ENCODE measurements at regions not wholly inside any gene's neighbourhood (a gene's known extent, or its start where the extent isn't known, plus 50 kb on each side); places are given as distances from the start of the nearest gene placed in this dataset.

DNA sequence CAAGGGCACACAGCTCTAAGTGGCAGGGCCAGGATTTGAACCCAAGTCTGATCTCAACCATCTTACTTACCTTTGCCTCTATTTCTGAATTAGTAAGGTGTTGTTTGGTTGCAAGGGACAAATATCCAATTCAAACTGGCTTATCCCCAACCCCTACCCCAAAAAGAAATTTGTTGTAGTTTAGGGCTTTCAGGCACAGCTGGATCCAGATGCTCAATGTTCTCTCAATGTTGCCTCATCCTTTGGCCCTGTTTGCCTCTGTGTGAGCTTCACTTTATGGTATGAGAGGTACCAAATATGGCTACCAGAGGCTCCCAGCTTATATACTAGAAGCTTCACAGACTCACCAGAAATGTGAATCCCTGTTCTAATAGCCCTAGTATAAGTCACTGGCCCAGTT lies 499.9 kb downstream of the SHQ1 start:
- H3K4me2 ChIP-seq (ENCODE audit: low read depth, low read length, poor library complexity, severe bottlenecking) = no peak overlapping the region
- no peaks in the 10 kb centered on the region for H3K9me3 ChIP-seq (ENCODE audit: low read length)
- H3K27ac ChIP-seq (ENCODE audit: low read length) = no peak overlapping the region
- no peak overlapping the region for H3K9ac ChIP-seq (ENCODE audit: low read length)
- H4K20me1 ChIP-seq (ENCODE audit: insufficient read depth, low read depth, low read length) = no peaks in the 10 kb centered on the region
- no peaks in the 10 kb centered on the region for H3K79me2 ChIP-seq (ENCODE audit: low read length)
- no peak overlapping the region for H3K4me3 ChIP-seq (ENCODE audit: low read length)
- H3K4me1 ChIP-seq (ENCODE audit: low read length) = no peaks in the 10 kb centered on the region
- no peaks in the 10 kb centered on the region for H3K36me3 ChIP-seq (ENCODE audit: insufficient read depth, low read length)
- DNase-seq = no peak
- no peaks in the 10 kb centered on the region for H3K27me3 ChIP-seq (ENCODE audit: low read length)
- no peak overlapping the region for H2AFZ ChIP-seq (ENCODE audit: low read length)
- no peaks in the 10 kb centered on the region for H3K9me2 ChIP-seq (replicated peaks; ENCODE audit: insufficient read depth, low read length)

DNA sequence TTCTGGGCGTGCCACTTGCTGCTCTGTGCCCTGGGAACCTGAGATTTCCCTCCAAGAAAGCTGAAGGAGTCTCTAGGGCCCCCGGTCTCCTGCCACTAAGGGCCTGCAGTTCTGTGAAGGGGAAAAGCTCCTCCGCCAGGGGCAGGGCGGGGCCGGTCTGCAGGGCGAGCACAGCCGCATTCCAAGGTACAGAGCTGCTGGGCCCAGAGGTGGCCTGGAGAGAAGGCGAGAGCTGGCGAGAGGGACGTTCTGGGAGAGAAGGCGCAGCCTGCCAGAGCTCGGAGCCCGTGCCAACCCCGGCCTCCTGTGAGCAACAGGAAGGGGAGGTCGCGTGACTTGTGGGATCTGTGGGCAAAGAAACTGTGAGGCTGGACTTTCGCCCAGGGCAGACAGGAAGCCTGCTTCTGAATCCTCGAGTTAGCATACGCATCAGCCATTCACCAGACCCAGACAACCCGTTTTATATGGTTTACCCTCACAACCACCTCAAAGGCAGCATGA lies 500.4 kb downstream of the SHQ1 start:
- H3K79me2 ChIP-seq (ENCODE audit: low read length) = no peaks in the 10 kb centered on the region
- H4K20me1 ChIP-seq (ENCODE audit: insufficient read depth, low read depth, low read length) = no peaks in the 10 kb centered on the region
- H3K9me2 ChIP-seq (replicated peaks; ENCODE audit: insufficient read depth, low read length) = no peaks in the 10 kb centered on the region
- no peak overlapping the region for H3K27ac ChIP-seq (ENCODE audit: low read length)
- H3K4me2 ChIP-seq (ENCODE audit: low read depth, low read length, poor library complexity, severe bottlenecking) = no peak overlapping the region
- H3K9me3 ChIP-seq (ENCODE audit: low read length) = no peaks in the 10 kb centered on the region
- H3K36me3 ChIP-seq (ENCODE audit: insufficient read depth, low read length) = no peaks in the 10 kb centered on the region
- no peak overlapping the region for H2AFZ ChIP-seq (ENCODE audit: low read length)
- H3K9ac ChIP-seq (ENCODE audit: low read length) = no peak overlapping the region
- no peak overlapping the region for H3K4me3 ChIP-seq (ENCODE audit: low read length)
- DNase-seq = no peak
- H3K4me1 ChIP-seq (ENCODE audit: low read length) = no peaks in the 10 kb centered on the region
- H3K27me3 ChIP-seq (ENCODE audit: low read length) = no peaks in the 10 kb centered on the region

- Histone ChIP-seq H3K9me3 (ENCODE audit: low read length) (no peaks in the 10 kb centered on the region), H2AFZ (ENCODE audit: low read length) (no peak overlapping the region), H3K4me3 (ENCODE audit: low read length) (no peak overlapping the region), H3K9me2 (replicated peaks; ENCODE audit: insufficient read depth, low read length) (no peaks in the 10 kb centered on the region), H3K27me3 (ENCODE audit: low read length) (no peaks in the 10 kb centered on the region), H4K20me1 (ENCODE audit: insufficient read depth, low read depth, low read length) (no peaks in the 10 kb centered on the region), H3K27ac (ENCODE audit: low read length) (no peak overlapping the region), H3K36me3 (ENCODE audit: insufficient read depth, low read length) (no peaks in the 10 kb centered on the region), H3K4me1 (ENCODE audit: low read length) (no peaks in the 10 kb centered on the region), H3K4me2 (ENCODE audit: low read depth, low read length, poor library complexity, severe bottlenecking) (no peak overlapping the region), H3K79me2 (ENCODE audit: low read length) (no peaks in the 10 kb centered on the region), H3K9ac (ENCODE audit: low read length) (no peak overlapping the region)
- DNase-seq = no peak
Observed at GRCh38 chr3:72346526-72346926, 501.7 kb downstream of the SHQ1 start.

GRCh38 chr3:72345980-72346379 lies 502.3 kb downstream of the SHQ1 start:
- H3K27ac ChIP-seq (ENCODE audit: low read length) = no peak overlapping the region
- no peak overlapping the region for H2AFZ ChIP-seq (ENCODE audit: low read length)
- DNase-seq = no peak
- H3K4me2 ChIP-seq (ENCODE audit: low read depth, low read length, poor library complexity, severe bottlenecking) = no peak overlapping the region
- H3K4me3 ChIP-seq (ENCODE audit: low read length) = no peak overlapping the region
- no peaks in the 10 kb centered on the region for H3K9me2 ChIP-seq (replicated peaks; ENCODE audit: insufficient read depth, low read length)
- H3K9ac ChIP-seq (ENCODE audit: low read length) = no peak overlapping the region
- H3K79me2 ChIP-seq (ENCODE audit: low read length) = no peaks in the 10 kb centered on the region
- H3K4me1 ChIP-seq (ENCODE audit: low read length) = no peaks in the 10 kb centered on the region
- no peaks in the 10 kb centered on the region for H3K36me3 ChIP-seq (ENCODE audit: insufficient read depth, low read length)
- H4K20me1 ChIP-seq (ENCODE audit: insufficient read depth, low read depth, low read length) = no peaks in the 10 kb centered on the region
- H3K9me3 ChIP-seq (ENCODE audit: low read length) = no peaks in the 10 kb centered on the region
- H3K27me3 ChIP-seq (ENCODE audit: low read length) = no peaks in the 10 kb centered on the region

DNA sequence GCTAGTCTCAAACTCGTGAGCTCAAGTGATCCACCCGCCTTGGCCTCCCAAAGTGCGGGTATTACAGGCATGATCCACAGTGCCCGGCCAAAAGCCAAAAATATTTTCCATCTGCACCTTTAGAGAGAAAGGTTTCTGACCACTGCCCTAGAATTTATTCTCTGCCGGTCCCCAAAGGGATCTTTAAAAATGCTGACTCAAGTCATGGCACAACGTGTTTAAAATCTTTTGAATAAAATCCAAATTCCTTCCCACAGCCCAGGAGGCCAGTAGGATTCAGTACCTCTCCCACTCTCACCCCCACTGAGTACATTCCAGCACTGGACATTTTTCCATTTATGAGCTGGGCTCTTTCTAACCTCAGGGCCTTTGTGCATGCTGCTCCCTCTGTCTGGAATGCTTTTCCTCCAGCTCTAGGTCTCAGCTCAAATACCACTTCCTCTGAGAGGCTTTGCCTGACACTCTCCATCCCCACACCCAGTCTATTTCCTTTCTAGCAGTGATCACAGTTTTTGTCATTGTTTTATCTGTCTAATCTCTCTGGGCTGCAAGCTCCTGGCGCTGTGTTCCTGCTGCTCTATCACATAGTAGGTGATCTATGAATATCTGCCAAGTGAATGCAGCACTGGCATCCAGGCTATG lies 502.9 kb downstream of the SHQ1 start:
- no peak overlapping the region for H3K4me3 ChIP-seq (ENCODE audit: low read length)
- H3K9me2 ChIP-seq (replicated peaks; ENCODE audit: insufficient read depth, low read length) = no peaks in the 10 kb centered on the region
- no peak overlapping the region for H2AFZ ChIP-seq (ENCODE audit: low read length)
- H3K79me2 ChIP-seq (ENCODE audit: low read length) = no peaks in the 10 kb centered on the region
- H4K20me1 ChIP-seq (ENCODE audit: insufficient read depth, low read depth, low read length) = no peaks in the 10 kb centered on the region
- H3K27me3 ChIP-seq (ENCODE audit: low read length) = no peaks in the 10 kb centered on the region
- no peak overlapping the region for H3K27ac ChIP-seq (ENCODE audit: low read length)
- H3K4me1 ChIP-seq (ENCODE audit: low read length) = no peaks in the 10 kb centered on the region
- H3K4me2 ChIP-seq (ENCODE audit: low read depth, low read length, poor library complexity, severe bottlenecking) = no peak overlapping the region
- H3K36me3 ChIP-seq (ENCODE audit: insufficient read depth, low read length) = no peaks in the 10 kb centered on the region
- no peaks in the 10 kb centered on the region for H3K9me3 ChIP-seq (ENCODE audit: low read length)
- DNase-seq = no peak
- H3K9ac ChIP-seq (ENCODE audit: low read length) = no peak overlapping the region

- no peaks in the 10 kb centered on the region for H4K20me1 ChIP-seq (ENCODE audit: insufficient read depth, low read depth, low read length)
- H3K9me3 ChIP-seq (ENCODE audit: low read length) = no peaks in the 10 kb centered on the region
- H3K4me3 ChIP-seq (ENCODE audit: low read length) = no peak overlapping the region
- no peaks in the 10 kb centered on the region for H3K79me2 ChIP-seq (ENCODE audit: low read length)
- H3K36me3 ChIP-seq (ENCODE audit: insufficient read depth, low read length) = no peaks in the 10 kb centered on the region
- no peak overlapping the region for H3K9ac ChIP-seq (ENCODE audit: low read length)
- H3K4me1 ChIP-seq (ENCODE audit: low read length) = no peaks in the 10 kb centered on the region
- no peak overlapping the region for H2AFZ ChIP-seq (ENCODE audit: low read length)
- H3K9me2 ChIP-seq (replicated peaks; ENCODE audit: insufficient read depth, low read length) = no peaks in the 10 kb centered on the region
- DNase-seq = no peak
- no peak overlapping the region for H3K4me2 ChIP-seq (ENCODE audit: low read depth, low read length, poor library complexity, severe bottlenecking)
- no peaks in the 10 kb centered on the region for H3K27me3 ChIP-seq (ENCODE audit: low read length)
- H3K27ac ChIP-seq (ENCODE audit: low read length) = no peak overlapping the region
Observed at GRCh38 chr3:72344647-72345046, 503.6 kb downstream of the SHQ1 start.

- Histone ChIP-seq H3K27me3 (ENCODE audit: low read length) (no peaks in the 10 kb centered on the region), H3K4me3 (ENCODE audit: low read length) (no peak overlapping the region), H4K20me1 (ENCODE audit: insufficient read depth, low read depth, low read length) (no peaks in the 10 kb centered on the region), H3K9me2 (replicated peaks; ENCODE audit: insufficient read depth, low read length) (no peaks in the 10 kb centered on the region), H3K9me3 (ENCODE audit: low read length) (no peaks in the 10 kb centered on the region), H3K9ac (ENCODE audit: low read length) (no peak overlapping the region), H3K27ac (ENCODE audit: low read length) (no peak overlapping the region), H3K4me1 (ENCODE audit: low read length) (no peaks in the 10 kb centered on the region), H3K79me2 (ENCODE audit: low read length) (no peaks in the 10 kb centered on the region), H3K4me2 (ENCODE audit: low read depth, low read length, poor library complexity, severe bottlenecking) (no peak overlapping the region), H2AFZ (ENCODE audit: low read length) (no peak overlapping the region), H3K36me3 (ENCODE audit: insufficient read depth, low read length) (no peaks in the 10 kb centered on the region)
- DNase-seq = no peak
Observed at GRCh38 chr3:72344236-72344635, 504.0 kb downstream of the SHQ1 start.

DNA sequence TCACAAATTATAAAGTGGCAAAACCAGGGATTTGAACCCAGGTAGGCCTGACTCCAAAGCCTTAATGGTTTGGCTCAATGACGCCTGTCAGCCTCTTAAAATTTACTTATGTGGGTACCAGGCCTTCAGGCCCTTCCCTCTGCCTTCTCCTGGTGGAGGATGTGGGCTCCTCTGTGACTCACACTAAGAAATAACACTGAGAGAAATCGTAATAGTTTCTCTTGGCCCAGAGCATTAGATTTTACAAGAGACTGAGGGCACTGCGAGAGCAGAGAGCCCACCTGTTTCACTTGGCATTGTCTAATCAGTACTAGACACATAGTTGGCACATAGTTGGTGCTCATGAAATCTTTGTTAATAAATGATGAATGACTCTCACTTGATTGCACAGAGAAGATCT lies 505.2 kb downstream of the SHQ1 start:
- H3K4me1 ChIP-seq (ENCODE audit: low read length) = no peaks in the 10 kb centered on the region

More for the DNA sequence above, 505.2 kb downstream of the SHQ1 start:
- no peak overlapping the region for H2AFZ ChIP-seq (ENCODE audit: low read length)
- DNase-seq = no peak
- H4K20me1 ChIP-seq (ENCODE audit: insufficient read depth, low read depth, low read length) = no peaks in the 10 kb centered on the region
- H3K27me3 ChIP-seq (ENCODE audit: low read length) = no peaks in the 10 kb centered on the region
- H3K27ac ChIP-seq (ENCODE audit: low read length) = no peak overlapping the region
- no peaks in the 10 kb centered on the region for H3K36me3 ChIP-seq (ENCODE audit: insufficient read depth, low read length)
- H3K4me2 ChIP-seq (ENCODE audit: low read depth, low read length, poor library complexity, severe bottlenecking) = no peak overlapping the region
- no peak overlapping the region for H3K4me3 ChIP-seq (ENCODE audit: low read length)
- no peak overlapping the region for H3K9ac ChIP-seq (ENCODE audit: low read length)
- H3K79me2 ChIP-seq (ENCODE audit: low read length) = no peaks in the 10 kb centered on the region
- no peaks in the 10 kb centered on the region for H3K9me2 ChIP-seq (replicated peaks; ENCODE audit: insufficient read depth, low read length)
- H3K9me3 ChIP-seq (ENCODE audit: low read length) = no peaks in the 10 kb centered on the region
